ENCODE measurements at regions not wholly inside any gene's neighbourhood (a gene's known extent, or its start where the extent isn't known, plus 50 kb on each side); places are given as distances from the start of the nearest gene placed in this dataset.

GRCh38 chr3:82938821-82939328, 1177.4 kb upstream of the GBE1 start:
- DNase-seq = no peak

- DNase-seq = no peak
Measured at GRCh38 chr3:82927309-82928253, 1166.1 kb upstream of the GBE1 start.

GRCh38 chr3:82891028-82891427, 1129.6 kb upstream of the GBE1 start:
- no peak for DNase-seq

- no peak for DNase-seq
Measured at GRCh38 chr3:82883072-82883471, 1121.6 kb upstream of the GBE1 start.

GRCh38 chr3:82875401-82875800, 1114.0 kb upstream of the GBE1 start:
- no peak for DNase-seq

- no peak for DNase-seq
Measured at GRCh38 chr3:82839871-82840270, 1078.4 kb upstream of the GBE1 start.

- DNase-seq = no peak
Measured at GRCh38 chr3:82834098-82834497, 1072.7 kb upstream of the GBE1 start.

GRCh38 chr3:82824491-82824890, 1063.0 kb upstream of the GBE1 start:
- DNase-seq = no peak

GRCh38 chr3:82816086-82816485, 1054.6 kb upstream of the GBE1 start:
- no peak for DNase-seq

- no peak for DNase-seq
Measured at GRCh38 chr3:82815417-82816058, 1054.1 kb upstream of the GBE1 start.

GRCh38 chr3:82814660-82815059, 1053.2 kb upstream of the GBE1 start:
- DNase-seq = no peak

GRCh38 chr3:82807781-82808180, 1046.3 kb upstream of the GBE1 start:
- no peak for DNase-seq

- DNase-seq = no peak
Measured at GRCh38 chr3:82802501-82802900, 1041.1 kb upstream of the GBE1 start.

GRCh38 chr3:82800248-82800647, 1038.8 kb upstream of the GBE1 start:
- no peak for DNase-seq

- no peak for DNase-seq
Measured at GRCh38 chr3:82796765-82797164, 1035.3 kb upstream of the GBE1 start.

GRCh38 chr3:82791241-82791640, 1029.8 kb upstream of the GBE1 start:
- DNase-seq = no peak

GRCh38 chr3:82790307-82791097, 1029.1 kb upstream of the GBE1 start:
- no peak for DNase-seq

- no peak for DNase-seq
Measured at GRCh38 chr3:82783194-82783593, 1021.7 kb upstream of the GBE1 start.

- DNase-seq = no peak
Measured at GRCh38 chr3:82773207-82773606, 1011.8 kb upstream of the GBE1 start.

- no peak for DNase-seq
Measured at GRCh38 chr3:82764521-82764920, 1003.1 kb upstream of the GBE1 start.

GRCh38 chr3:82761858-82762257, 1000.4 kb upstream of the GBE1 start:
- DNase-seq = no peak

GRCh38 chr3:82745544-82745943, 984.1 kb upstream of the GBE1 start:
- no peak for DNase-seq

- no peak for DNase-seq
Measured at GRCh38 chr3:82743196-82743595, 981.8 kb upstream of the GBE1 start.

Data from NCI-H2081 (cell line).